ENCODE measurements at regions not wholly inside any gene's neighbourhood (a gene's known extent, or its start where the extent isn't known, plus 50 kb on each side); places are given as distances from the start of the nearest gene placed in this dataset.

- TF ChIP-seq CTCF (conservative IDR thresholded peaks at IDR 0.05) (no peak), ZFX (IDR thresholded peaks at IDR 0.05) (no peak)
These were observed 90.8 kb downstream of the LHX2 start for GRCh38 chr9:124102363-124102762.
